GM12878 (cell line): ENCODE measurements at regions not wholly inside any gene's neighbourhood (a gene's known extent, or its start where the extent isn't known, plus 50 kb on each side); places are given as distances from the start of the nearest gene placed in this dataset.

Experiments used
- ZNF24 ChIP-seq: fragments of 450-650 bp; IDR thresholded peaks from 2 replicates; pipeline ENCODE4 v1.6.1; 2017; ENCODE audit warnings: antibody characterized with exemption, mild to moderate bottlenecking
- TF ChIP-seq, protein P1 (sequence below), 3 experiments: IDR thresholded peaks in 2 of 3; conservative IDR thresholded peaks in 1 of 3; 2 replicates each; pipeline ENCODE4 v1.5.1; 2011; ENCODE audit warnings: low read depth in 3 of 3, low read length in 3 of 3, mild to moderate bottlenecking in 3 of 3, control low read depth in 2 of 3, moderate library complexity in 2 of 3, inconsistent platforms in 1 of 3, mixed read lengths in 1 of 3; ENCODE audit not compliant: control insufficient read depth in 2 of 3, insufficient read depth in 1 of 3; ENCODE audit errors: extremely low read depth in 1 of 3
- TF ChIP-seq, protein P2 (sequence below): IDR thresholded peaks from 2 replicates; pipeline ENCODE4 v1.6.1; 2011; ENCODE audit warnings: low read depth, mild to moderate bottlenecking, low read length, moderate library complexity, borderline replicate concordance; ENCODE audit errors: extremely low read depth

DNA sequence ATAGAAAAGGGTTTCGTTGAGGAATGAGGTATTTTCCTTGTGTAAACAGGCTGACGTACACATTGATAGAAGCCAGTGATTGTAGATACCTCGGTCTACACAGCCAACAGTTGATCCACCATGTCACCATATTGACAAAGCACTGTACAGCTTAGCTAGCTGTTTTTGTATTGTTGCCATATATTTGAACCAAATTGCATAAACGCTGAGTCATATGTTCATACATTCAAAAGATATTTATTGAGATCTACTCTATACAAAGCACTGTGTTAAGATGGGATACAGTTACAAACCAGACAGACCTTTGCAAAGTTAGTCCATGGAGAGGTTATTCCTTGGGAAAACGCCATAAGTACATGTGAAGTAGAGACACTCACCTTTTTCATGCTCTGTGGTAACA lies 132.4 kb upstream of the ATP1B1 start:
- TF ChIP-seq, protein P1, sequence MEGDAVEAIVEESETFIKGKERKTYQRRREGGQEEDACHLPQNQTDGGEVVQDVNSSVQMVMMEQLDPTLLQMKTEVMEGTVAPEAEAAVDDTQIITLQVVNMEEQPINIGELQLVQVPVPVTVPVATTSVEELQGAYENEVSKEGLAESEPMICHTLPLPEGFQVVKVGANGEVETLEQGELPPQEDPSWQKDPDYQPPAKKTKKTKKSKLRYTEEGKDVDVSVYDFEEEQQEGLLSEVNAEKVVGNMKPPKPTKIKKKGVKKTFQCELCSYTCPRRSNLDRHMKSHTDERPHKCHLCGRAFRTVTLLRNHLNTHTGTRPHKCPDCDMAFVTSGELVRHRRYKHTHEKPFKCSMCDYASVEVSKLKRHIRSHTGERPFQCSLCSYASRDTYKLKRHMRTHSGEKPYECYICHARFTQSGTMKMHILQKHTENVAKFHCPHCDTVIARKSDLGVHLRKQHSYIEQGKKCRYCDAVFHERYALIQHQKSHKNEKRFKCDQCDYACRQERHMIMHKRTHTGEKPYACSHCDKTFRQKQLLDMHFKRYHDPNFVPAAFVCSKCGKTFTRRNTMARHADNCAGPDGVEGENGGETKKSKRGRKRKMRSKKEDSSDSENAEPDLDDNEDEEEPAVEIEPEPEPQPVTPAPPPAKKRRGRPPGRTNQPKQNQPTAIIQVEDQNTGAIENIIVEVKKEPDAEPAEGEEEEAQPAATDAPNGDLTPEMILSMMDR (IDR thresholded peaks at IDR 0.05 in 2 of 3, conservative IDR thresholded peaks at IDR 0.05 in 1 of 3; ENCODE audit: control insufficient read depth in 2 of 3, extremely low read depth in 1 of 3, insufficient read depth in 1 of 3, low read depth in 3 of 3, low read length in 3 of 3), result no peak
- TF ChIP-seq ZNF24, result no peak
- TF ChIP-seq, protein P2, sequence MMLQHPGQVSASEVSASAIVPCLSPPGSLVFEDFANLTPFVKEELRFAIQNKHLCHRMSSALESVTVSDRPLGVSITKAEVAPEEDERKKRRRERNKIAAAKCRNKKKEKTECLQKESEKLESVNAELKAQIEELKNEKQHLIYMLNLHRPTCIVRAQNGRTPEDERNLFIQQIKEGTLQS, result no peak
